ENCODE measurements at regions not wholly inside any gene's neighbourhood (a gene's known extent, or its start where the extent isn't known, plus 50 kb on each side); places are given as distances from the start of the nearest gene placed in this dataset.

DNA sequence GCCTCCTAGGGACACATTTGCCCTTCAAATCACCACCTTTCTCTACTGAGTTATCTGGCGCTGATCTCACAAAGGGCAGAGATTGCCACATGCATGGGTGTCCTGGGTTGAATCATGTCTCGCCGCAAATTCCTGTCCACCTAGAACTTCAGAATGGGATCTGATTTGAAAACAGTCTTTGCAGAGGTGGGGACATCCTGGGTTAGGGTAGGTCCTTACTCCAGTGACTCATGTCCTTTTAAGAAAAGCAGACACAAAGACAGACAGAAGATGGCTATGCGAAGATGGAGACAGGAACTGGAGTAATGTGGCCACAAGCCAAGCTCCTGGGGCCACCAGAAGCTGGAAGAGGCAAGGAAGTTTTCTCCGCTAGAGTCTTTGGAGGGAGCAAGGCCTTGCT lies 197.4 kb upstream of the SMIM21 start:
- Histone ChIP-seq H3K36me3 (ENCODE audit: control insufficient read depth in 5 of 5, insufficient read depth in 5 of 5, low read length in 5 of 5) (no peaks in the 10 kb centered on the region), H3K27ac (ENCODE audit: low read depth, low read length) (no peak overlapping the region), H3K27me3 (ENCODE audit: control insufficient read depth in 5 of 5, insufficient read depth in 4 of 5, low read length in 5 of 5) (no peaks in the 10 kb centered on the region), H3K4me1 (ENCODE audit: control insufficient read depth in 5 of 5, insufficient read depth in 5 of 5, low read length in 5 of 5) (no peaks in the 10 kb centered on the region), H3K9ac (ENCODE audit: low read length in 5 of 5) (no peak overlapping the region), H3K9me3 (ENCODE audit: control insufficient read depth in 5 of 5, low read length in 5 of 5) (peaks cover 0 to 2% (median 0%) of the 10 kb centered on the region in 5 donors), H3K4me3 (ENCODE audit: low read depth in 1 of 5, low read length in 5 of 5) (no peak overlapping the region)

DNA sequence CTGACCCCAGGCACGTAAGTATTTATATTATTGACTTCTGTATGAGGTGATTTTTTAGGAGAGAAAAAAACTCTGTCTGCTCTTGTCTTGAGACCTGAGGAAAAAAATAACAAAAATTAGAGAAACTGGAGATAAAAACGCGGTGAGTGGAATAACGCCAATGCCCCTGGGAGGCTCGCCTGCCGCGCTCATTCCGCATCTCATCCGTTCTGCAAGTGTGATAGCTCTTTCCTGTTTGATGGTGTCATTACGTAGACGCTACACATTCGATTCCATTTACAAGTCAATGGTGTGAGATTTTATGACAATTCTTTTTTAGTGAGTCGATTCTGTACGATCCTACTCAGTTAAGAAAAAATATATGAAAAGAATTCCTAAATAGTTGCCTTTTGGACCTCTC lies 194.3 kb upstream of the SMIM21 start:
- no peaks in the 10 kb centered on the region for H3K36me3 ChIP-seq (ENCODE audit: control insufficient read depth in 5 of 5, insufficient read depth in 5 of 5, low read length in 5 of 5)
- no peaks in the 10 kb centered on the region for H3K4me1 ChIP-seq (ENCODE audit: control insufficient read depth in 5 of 5, insufficient read depth in 5 of 5, low read length in 5 of 5)

DNA sequence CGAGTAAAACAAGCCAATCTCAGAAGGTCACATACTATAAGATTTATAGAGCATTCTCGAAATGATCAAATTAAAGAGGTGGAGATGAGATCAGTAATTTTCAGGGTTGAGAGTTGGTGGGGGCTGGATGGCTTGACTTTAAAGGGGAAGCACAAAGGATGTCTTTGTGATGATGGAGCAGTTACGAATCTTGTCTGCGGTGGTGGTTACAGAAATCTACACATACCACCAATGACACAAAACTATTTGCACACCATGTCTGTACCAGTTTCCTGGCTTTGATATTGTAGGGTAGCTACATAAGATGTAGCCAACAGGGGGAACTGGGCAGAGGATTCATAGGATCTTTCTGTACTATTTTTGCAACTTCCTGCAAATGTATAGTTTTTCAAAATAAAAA lies 190.6 kb upstream of the SMIM21 start:
- Histone ChIP-seq H3K27ac (ENCODE audit: low read depth, low read length) (no peak overlapping the region), H3K9me3 (ENCODE audit: control insufficient read depth in 5 of 5, low read length in 5 of 5) (peaks cover 0 to 2% (median 0%) of the 10 kb centered on the region in 5 donors), H3K4me1 (ENCODE audit: control insufficient read depth in 5 of 5, insufficient read depth in 5 of 5, low read length in 5 of 5) (no peaks in the 10 kb centered on the region), H3K4me3 (ENCODE audit: low read depth in 1 of 5, low read length in 5 of 5) (no peak overlapping the region), H3K27me3 (ENCODE audit: control insufficient read depth in 5 of 5, insufficient read depth in 4 of 5, low read length in 5 of 5) (no peaks in the 10 kb centered on the region), H3K36me3 (ENCODE audit: control insufficient read depth in 5 of 5, insufficient read depth in 5 of 5, low read length in 5 of 5) (no peaks in the 10 kb centered on the region), H3K9ac (ENCODE audit: low read length in 5 of 5) (no peak overlapping the region)

More for the DNA sequence above, 194.3 kb upstream of the SMIM21 start:
- Histone ChIP-seq H3K4me3 (ENCODE audit: low read depth in 1 of 5, low read length in 5 of 5) (no peak overlapping the region), H3K27ac (ENCODE audit: low read depth, low read length) (no peak overlapping the region), H3K9ac (ENCODE audit: low read length in 5 of 5) (no peak overlapping the region), H3K27me3 (ENCODE audit: control insufficient read depth in 5 of 5, insufficient read depth in 4 of 5, low read length in 5 of 5) (no peaks in the 10 kb centered on the region), H3K9me3 (ENCODE audit: control insufficient read depth in 5 of 5, low read length in 5 of 5) (peaks cover 0 to 2% (median 0%) of the 10 kb centered on the region in 5 donors)

DNA sequence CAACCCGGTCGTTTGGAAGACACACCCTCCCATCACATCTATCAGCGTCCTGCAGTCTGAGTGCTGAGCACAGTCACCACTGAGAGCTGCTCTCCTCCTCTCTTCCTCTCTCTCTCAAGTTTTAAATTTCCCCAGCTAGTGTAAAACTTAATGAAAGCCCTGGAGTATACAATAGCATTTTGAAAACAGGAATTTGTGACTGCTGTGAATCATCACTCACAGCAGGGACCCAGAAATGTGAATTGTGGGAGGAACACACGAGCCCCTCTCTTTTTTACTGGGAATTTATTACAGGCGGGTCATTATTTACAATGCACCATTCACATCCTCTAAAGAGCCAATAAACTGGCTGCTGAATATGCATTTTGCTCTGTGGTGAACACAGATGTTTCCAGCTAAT lies 185.0 kb upstream of the SMIM21 start:
- H3K9me3 ChIP-seq (ENCODE audit: control insufficient read depth in 5 of 5, low read length in 5 of 5), result no peaks in the 10 kb centered on the region
- H3K36me3 ChIP-seq (ENCODE audit: control insufficient read depth in 5 of 5, insufficient read depth in 5 of 5, low read length in 5 of 5), result no peaks in the 10 kb centered on the region
- H3K4me1 ChIP-seq (ENCODE audit: control insufficient read depth in 5 of 5, insufficient read depth in 5 of 5, low read length in 5 of 5), result no peaks in the 10 kb centered on the region
- H3K27ac ChIP-seq (ENCODE audit: low read depth, low read length), result no peak overlapping the region
- no peaks in the 10 kb centered on the region for H3K27me3 ChIP-seq (ENCODE audit: control insufficient read depth in 5 of 5, insufficient read depth in 4 of 5, low read length in 5 of 5)
- H3K4me3 ChIP-seq (ENCODE audit: low read depth in 1 of 5, low read length in 5 of 5), result no peak overlapping the region
- no peak overlapping the region for H3K9ac ChIP-seq (ENCODE audit: low read length in 5 of 5)

DNA sequence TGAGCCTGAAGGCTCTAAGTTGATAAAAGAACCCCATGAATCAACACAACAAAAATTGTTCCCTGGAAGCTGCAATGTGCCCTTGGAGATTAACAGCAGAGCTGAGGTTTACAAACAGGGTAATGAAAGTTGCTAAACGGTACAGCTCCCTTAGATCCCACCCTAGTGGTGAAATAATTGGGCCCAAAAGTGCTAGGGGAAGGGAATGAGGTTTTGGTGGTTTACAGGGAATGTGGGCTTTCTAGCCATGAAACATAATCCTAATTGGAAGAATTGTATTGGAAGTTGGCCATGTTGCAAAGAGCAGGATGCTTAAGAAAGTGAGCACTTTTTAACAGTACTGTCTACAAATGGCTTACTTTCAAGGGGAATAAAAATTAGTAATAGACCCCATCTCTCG lies 180.2 kb upstream of the SMIM21 start:
- no peak overlapping the region for H3K9ac ChIP-seq (ENCODE audit: low read length in 5 of 5)
- no peak overlapping the region for H3K4me3 ChIP-seq (ENCODE audit: low read depth in 1 of 5, low read length in 5 of 5)
- H3K4me1 ChIP-seq (ENCODE audit: control insufficient read depth in 5 of 5, insufficient read depth in 5 of 5, low read length in 5 of 5), result no peaks in the 10 kb centered on the region
- H3K36me3 ChIP-seq (ENCODE audit: control insufficient read depth in 5 of 5, insufficient read depth in 5 of 5, low read length in 5 of 5), result no peaks in the 10 kb centered on the region
- H3K27me3 ChIP-seq (ENCODE audit: control insufficient read depth in 5 of 5, insufficient read depth in 4 of 5, low read length in 5 of 5), result no peaks in the 10 kb centered on the region
- H3K27ac ChIP-seq (ENCODE audit: low read depth, low read length), result no peak overlapping the region
- no peaks in the 10 kb centered on the region for H3K9me3 ChIP-seq (ENCODE audit: control insufficient read depth in 5 of 5, low read length in 5 of 5)

DNA sequence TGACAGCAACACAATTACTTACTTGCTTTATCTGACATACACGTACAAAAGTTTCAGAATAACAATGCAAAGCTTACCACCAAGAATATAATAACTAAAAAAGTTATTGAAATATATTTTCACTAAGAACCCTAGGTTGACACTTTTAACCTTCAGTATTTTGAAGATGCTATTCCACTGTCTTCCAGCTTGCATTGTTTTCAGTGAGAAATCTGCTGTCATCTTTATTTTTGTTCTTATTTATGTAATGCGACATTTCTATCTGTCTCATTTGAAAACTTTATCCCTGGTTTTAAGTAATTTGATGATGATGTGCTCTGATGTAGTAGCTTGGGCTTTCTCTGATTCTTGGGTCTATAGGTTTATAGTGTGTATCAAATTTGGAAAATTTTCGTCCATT lies 165.0 kb upstream of the SMIM21 start:
- H3K27ac ChIP-seq (ENCODE audit: low read depth, low read length), result no peak overlapping the region
- no peaks in the 10 kb centered on the region for H3K4me1 ChIP-seq (ENCODE audit: control insufficient read depth in 5 of 5, insufficient read depth in 5 of 5, low read length in 5 of 5)
- no peaks in the 10 kb centered on the region for H3K27me3 ChIP-seq (ENCODE audit: control insufficient read depth in 5 of 5, insufficient read depth in 4 of 5, low read length in 5 of 5)
- no peak overlapping the region for H3K4me3 ChIP-seq (ENCODE audit: low read depth in 1 of 5, low read length in 5 of 5)
- no peaks in the 10 kb centered on the region for H3K36me3 ChIP-seq (ENCODE audit: control insufficient read depth in 5 of 5, insufficient read depth in 5 of 5, low read length in 5 of 5)
- H3K9me3 ChIP-seq (ENCODE audit: control insufficient read depth in 5 of 5, low read length in 5 of 5), result peaks cover 5 to 34% (median 24%) of the 10 kb centered on the region in 5 donors
- no peak overlapping the region for H3K9ac ChIP-seq (ENCODE audit: low read length in 5 of 5)

DNA sequence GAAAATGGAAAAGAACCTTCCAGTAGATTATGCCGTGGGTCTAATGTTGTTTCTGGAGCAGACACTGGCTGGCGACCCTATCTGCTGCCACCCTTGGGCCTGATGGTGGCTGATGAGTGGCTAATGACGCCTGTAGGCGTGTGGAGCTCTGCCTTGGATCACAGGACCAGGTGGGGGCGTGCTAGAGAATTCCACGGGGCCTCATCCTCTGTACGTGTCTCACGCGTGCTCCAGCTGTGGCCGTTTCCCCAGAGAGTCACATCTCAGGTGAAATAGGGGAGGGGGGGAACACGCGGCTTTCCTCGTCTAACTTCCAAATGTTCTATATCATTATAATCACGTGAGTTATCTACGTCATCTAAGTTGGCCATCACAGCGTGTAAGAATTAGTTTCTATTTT lies 160.9 kb upstream of the SMIM21 start:
- H3K9ac ChIP-seq (ENCODE audit: low read length in 5 of 5), result no peak overlapping the region
- H3K27ac ChIP-seq (ENCODE audit: low read depth, low read length), result no peak overlapping the region
- H3K36me3 ChIP-seq (ENCODE audit: control insufficient read depth in 5 of 5, insufficient read depth in 5 of 5, low read length in 5 of 5), result no peaks in the 10 kb centered on the region
- H3K27me3 ChIP-seq (ENCODE audit: control insufficient read depth in 5 of 5, insufficient read depth in 4 of 5, low read length in 5 of 5), result no peaks in the 10 kb centered on the region
- peaks cover 5 to 21% (median 14%) of the 10 kb centered on the region in 5 donors for H3K9me3 ChIP-seq (ENCODE audit: control insufficient read depth in 5 of 5, low read length in 5 of 5)
- no peak overlapping the region for H3K4me3 ChIP-seq (ENCODE audit: low read depth in 1 of 5, low read length in 5 of 5)
- H3K4me1 ChIP-seq (ENCODE audit: control insufficient read depth in 5 of 5, insufficient read depth in 5 of 5, low read length in 5 of 5), result no peaks in the 10 kb centered on the region

DNA sequence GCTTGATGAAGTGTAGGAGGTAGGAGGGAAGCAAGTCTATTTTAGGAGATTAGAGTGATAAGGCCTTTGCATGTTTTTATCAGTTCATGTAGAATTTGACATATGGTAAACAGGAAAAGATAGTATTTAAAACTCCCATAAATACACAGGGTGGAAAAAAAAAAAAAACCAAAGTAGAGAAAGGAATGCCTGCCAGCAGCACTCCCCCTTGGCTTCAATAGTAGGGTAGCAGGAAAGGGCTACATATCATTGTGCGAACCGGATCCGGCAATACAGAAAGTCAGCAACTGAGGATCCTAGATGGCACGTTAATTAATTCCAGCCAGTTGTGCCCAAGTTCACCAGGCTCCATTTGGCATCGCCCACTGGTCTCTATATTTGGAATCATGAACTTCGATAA lies 159.6 kb upstream of the SMIM21 start:
- peaks cover 2 to 9% (median 5%) of the 10 kb centered on the region in 5 donors for H3K9me3 ChIP-seq (ENCODE audit: control insufficient read depth in 5 of 5, low read length in 5 of 5)
- no peaks in the 10 kb centered on the region for H3K27me3 ChIP-seq (ENCODE audit: control insufficient read depth in 5 of 5, insufficient read depth in 4 of 5, low read length in 5 of 5)
- H3K36me3 ChIP-seq (ENCODE audit: control insufficient read depth in 5 of 5, insufficient read depth in 5 of 5, low read length in 5 of 5), result no peaks in the 10 kb centered on the region
- no peak overlapping the region for H3K27ac ChIP-seq (ENCODE audit: low read depth, low read length)
- no peak overlapping the region for H3K9ac ChIP-seq (ENCODE audit: low read length in 5 of 5)
- no peaks in the 10 kb centered on the region for H3K4me1 ChIP-seq (ENCODE audit: control insufficient read depth in 5 of 5, insufficient read depth in 5 of 5, low read length in 5 of 5)
- H3K4me3 ChIP-seq (ENCODE audit: low read depth in 1 of 5, low read length in 5 of 5), result no peak overlapping the region

DNA sequence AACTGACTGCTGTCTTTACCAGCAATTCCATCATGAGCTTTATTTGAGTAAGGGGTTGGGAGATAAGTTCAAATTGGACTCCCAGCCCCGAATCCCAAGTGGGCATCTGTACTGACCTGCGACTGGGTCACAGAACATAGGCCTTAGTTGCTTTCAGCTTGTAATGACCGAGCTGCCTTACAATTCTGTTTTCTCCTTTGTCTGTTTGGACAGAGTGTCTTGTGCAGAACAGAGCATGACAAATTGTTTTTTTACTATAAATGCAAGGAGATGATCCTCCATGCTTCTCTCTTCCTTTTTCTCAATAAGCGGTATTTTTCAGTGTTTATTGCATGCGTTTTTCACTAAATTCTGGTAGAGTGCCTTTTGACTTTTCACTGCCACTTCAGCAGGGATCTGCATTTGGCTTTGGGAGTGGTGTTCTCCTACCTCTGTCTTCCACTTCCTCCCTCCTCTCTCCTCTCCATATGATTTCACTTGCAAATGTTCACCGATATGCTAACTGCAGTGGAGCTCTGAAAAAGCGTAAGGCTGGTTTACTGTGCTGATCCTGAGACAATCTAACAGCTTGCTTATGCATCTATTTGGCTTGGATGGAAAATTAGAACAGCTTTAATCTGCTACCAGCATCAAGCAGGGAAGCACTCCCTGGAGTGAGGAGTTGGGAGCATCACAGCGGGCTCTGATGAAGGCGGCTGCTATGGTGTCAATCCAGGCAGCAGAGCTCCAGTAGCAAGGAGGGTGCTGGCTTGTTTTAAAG lies 158.8 kb upstream of the SMIM21 start:
- Histone ChIP-seq H3K4me1 (ENCODE audit: control insufficient read depth in 5 of 5, insufficient read depth in 5 of 5, low read length in 5 of 5) (no peaks in the 10 kb centered on the region), H3K27ac (ENCODE audit: low read depth, low read length) (no peak overlapping the region), H3K36me3 (ENCODE audit: control insufficient read depth in 5 of 5, insufficient read depth in 5 of 5, low read length in 5 of 5) (no peaks in the 10 kb centered on the region), H3K4me3 (ENCODE audit: low read depth in 1 of 5, low read length in 5 of 5) (no peak overlapping the region), H3K9me3 (ENCODE audit: control insufficient read depth in 5 of 5, low read length in 5 of 5) (peaks cover 0 to 2% (median 0%) of the 10 kb centered on the region in 5 donors), H3K27me3 (ENCODE audit: control insufficient read depth in 5 of 5, insufficient read depth in 4 of 5, low read length in 5 of 5) (no peaks in the 10 kb centered on the region), H3K9ac (ENCODE audit: low read length in 5 of 5) (no peak overlapping the region)

DNA sequence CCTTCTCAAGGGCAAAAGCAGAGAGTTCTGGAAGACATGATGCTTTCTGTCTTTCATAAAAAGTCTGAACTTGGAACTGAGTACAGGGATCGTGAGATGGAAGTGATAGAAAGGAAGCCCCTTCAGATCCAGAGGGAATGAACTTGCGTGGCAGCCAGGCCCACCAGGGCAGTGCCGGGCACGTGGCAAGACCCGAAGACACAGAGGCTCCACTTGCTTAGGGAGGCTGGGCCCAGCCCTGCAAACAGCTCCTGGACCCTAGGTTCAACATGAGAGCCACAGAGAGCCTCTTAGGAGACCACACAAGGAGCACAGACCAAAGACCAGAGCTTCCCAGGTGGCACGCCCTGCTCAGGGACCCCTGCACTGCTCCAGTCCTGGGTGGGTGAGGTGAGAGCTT lies 155.4 kb upstream of the SMIM21 start:
- Histone ChIP-seq H3K36me3 (ENCODE audit: control insufficient read depth in 5 of 5, insufficient read depth in 5 of 5, low read length in 5 of 5) (no peaks in the 10 kb centered on the region), H3K4me3 (ENCODE audit: low read depth in 1 of 5, low read length in 5 of 5) (no peak overlapping the region), H3K27ac (ENCODE audit: low read depth, low read length) (no peak overlapping the region), H3K9me3 (ENCODE audit: control insufficient read depth in 5 of 5, low read length in 5 of 5) (no peaks in the 10 kb centered on the region), H3K9ac (ENCODE audit: low read length in 5 of 5) (no peak overlapping the region), H3K4me1 (ENCODE audit: control insufficient read depth in 5 of 5, insufficient read depth in 5 of 5, low read length in 5 of 5) (no peaks in the 10 kb centered on the region), H3K27me3 (ENCODE audit: control insufficient read depth in 5 of 5, insufficient read depth in 4 of 5, low read length in 5 of 5) (no peaks in the 10 kb centered on the region)
